NCI-H187 (cell line): ENCODE measurements at regions not wholly inside any gene's neighbourhood (a gene's known extent, or its start where the extent isn't known, plus 50 kb on each side); places are given as distances from the start of the nearest gene placed in this dataset.

Experiments used
- DNase-seq, 2 experiments: peaks; one replicate each; lab custom pipeline; 2025; lab: John Stamatoyannopoulos, UW

DNA sequence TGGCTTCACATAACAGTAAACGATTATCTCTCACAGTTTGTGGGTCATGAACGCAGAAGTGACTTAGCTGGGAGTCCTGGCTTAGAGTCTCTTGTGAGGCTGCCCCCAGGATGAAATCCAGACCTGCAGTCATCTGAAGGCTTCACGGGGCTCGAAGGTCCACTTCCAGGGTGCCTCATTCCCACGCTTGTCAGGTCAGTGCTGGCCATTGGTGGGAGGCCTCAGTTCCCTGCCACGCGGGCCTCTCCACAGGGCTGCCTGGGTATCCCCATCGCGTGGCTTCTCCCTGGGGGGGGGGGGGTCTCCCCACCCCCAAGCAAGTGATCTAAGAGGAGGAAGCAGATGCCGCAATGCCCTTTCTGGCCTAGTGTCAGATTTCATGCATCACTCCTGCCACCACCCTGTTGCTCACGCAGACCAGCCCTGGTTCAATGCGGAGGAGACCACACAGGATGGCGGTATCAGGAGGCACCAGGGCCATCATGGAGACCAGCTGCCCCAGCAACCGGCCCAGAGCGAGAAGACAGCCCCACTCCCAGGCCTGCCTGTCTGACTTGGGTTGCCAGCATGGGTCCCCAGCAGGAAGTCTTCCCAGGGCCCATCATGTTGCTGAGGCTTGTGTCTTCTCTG, 77.3 kb upstream of the CDH5 start:
- DNase-seq = no peak

DNA sequence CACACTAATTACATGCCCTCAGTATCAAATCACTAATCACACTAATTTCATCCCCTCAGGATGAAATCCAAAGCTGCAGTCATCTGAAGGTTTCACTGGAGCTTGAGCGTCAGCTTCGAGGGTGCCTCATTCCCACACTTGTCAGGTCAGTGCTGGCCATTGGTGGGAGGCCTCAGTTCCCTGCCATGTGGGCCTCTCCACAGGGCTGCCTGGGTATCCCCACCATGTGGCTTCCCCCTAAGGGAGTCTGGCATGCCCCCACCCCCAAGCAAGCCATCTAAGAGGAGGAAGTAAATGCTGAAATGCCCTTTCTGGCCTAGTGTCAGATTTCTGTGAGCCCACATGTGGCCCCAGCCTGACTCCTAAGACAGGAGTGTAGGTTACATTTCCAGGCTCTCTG, 78.6 kb upstream of the CDH5 start:
- DNase-seq = no peak

DNA sequence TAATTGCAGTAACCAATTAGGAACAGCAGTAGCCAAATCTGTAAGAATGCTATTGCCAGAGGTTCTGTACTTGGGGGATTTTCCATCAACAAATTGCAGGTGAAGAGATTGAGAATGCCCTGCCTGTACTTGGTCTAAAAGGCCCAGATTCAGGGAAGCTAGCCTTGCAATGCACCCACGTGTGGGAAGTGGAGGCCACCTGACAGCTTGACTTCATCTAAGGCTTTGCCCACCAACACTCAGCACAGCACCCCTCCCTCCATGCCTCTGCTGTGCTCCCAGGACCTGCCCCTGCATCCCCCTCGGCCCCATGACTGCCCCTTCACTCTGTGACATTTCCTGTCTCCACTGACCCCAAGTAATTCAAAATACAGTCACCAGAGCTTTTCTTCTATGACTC, 79.1 kb upstream of the CDH5 start:
- DNase-seq = no peak

DNA sequence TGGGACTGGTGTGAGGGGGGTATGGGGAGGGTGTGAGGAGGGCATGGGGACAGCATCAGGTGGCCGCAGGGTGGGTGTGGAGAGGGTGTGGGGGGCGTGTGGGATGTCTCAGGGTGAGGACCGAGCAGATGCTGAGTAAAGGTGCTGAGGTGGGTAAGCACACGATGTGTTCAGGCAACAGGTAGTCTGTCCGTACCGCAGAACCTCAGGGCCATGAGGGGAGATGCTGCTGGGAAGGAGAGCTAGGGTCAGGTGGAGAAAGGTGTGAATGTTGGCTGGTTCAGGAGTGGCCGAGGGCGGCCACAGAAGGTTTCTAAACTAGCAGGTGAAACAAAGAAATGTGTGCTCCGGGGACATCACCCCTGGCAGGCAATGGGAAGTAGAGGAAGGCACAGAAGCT, 80.0 kb upstream of the CDH5 start:
- no peak for DNase-seq

DNA sequence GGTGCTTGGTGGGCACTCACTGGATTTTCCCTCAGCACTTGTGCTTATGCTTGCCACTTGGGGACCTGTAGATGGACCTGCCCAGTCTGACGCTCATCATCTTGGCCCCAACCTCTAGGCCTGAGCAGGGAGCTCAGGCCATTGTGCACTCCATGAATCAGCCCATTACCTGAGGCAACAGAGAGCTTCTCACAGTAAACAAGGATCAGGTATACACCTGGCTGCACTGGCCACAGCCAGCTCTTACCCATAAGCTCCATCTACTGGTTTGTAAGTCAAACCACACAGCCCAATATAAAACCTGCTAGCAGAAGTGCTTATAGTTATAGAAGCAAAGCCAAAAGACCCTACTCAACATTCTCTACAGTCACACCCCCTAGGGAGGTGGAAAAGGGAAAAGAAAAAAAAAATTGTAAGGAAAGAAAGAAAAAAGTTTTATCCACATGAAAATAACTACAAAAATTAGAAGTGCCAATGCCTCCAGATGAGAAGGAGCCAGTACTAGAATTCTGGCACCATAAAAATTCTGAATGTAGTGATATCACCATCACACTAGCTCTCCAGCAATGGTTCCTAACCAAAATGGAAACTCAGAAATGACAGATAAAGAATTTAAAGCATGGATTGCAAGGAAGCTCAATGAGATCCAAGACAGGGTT, 87.8 kb upstream of the CDH5 start:
- no peak for DNase-seq

DNA sequence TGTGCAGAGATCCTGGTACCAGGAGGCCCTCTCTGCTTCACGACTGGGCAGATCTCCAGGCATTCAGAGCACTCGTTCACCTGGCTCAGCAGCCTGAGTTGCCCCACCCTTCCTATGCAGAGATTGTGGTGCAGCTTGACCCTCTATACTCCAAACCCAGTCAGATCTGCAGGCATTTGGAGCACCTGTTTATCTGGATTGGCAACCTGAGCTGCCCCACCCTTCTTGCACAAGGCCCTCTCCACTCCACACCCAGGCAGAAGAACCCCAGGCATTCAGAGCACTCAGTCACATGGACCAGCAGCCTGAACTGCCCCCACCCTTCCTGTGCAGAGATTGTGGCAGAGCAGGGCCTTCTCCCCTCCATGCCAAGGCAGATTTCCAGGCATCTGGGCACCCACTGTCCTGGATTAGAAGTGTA, 88.4 kb upstream of the CDH5 start:
- peak in 1 of 2 experiments; percentile 17 for DNase-seq

DNA sequence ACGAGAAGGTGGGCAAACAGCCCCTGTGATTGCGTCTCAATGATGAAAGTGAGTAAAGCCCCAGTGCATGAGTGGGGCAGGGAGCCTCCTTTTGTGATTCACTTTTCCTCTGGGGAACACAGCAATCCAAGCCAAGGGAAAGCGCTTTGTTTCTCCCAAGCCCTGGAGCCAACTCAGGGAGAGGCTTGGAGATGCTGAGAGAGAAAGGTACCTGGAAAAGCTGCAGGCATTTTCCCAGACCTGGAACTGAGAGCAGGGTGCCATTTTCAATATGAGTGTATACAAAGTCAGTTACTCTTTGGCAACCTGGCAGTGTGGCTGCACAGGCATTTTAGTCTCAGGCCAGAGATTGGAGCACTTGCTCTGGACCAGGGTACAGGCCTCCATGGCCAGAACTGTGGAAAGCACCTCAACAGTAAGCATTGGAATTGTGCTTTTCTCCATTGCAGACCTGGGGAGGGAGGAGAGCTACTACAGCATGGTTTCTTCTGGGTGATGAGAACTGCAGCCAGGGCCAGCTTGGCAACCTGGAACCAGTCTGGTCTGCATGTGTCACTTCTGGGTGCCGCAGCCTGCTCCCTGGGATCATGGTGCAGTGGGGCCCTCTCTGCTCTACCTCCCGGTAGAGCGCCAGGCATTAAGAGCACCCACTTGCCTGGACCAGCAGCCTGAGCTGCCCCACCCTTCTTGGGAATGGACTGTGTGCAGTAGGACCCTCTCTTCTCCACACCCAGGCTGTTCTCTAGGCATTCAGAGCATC, 89.0 kb upstream of the CDH5 start:
- DNase-seq = no peak

DNA sequence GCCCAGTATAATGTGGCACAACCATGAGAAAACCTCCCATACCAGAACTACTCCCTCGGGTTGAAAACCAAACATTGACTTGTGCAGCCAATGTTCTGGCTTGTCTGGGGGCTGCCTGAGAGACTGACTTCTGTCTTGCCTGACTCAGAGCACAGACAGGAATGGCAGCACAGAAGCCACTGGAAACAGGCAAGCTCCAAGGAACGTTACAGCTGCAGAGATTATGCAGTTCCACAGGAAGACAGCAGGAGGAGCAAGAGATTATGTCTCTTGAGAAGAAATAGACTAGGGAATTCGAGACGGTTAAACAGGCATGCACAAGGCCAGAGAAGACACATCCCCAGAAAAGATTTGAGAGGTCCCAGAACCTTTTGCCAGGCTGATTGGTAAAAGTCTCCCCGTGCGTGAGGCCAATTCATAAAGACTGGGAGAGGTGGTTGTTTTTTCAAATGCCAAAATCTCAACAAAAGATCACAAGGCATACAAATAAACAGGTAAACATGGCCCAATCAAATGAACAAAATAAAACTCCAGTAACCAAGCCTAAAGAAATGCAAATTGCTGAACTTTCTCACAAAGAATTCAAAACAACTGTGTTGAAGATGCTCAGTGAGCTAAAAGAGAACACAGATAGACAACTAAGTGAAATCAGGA, 90.6 kb upstream of the CDH5 start:
- peak in 1 of 2 experiments; percentile 15 for DNase-seq

DNA sequence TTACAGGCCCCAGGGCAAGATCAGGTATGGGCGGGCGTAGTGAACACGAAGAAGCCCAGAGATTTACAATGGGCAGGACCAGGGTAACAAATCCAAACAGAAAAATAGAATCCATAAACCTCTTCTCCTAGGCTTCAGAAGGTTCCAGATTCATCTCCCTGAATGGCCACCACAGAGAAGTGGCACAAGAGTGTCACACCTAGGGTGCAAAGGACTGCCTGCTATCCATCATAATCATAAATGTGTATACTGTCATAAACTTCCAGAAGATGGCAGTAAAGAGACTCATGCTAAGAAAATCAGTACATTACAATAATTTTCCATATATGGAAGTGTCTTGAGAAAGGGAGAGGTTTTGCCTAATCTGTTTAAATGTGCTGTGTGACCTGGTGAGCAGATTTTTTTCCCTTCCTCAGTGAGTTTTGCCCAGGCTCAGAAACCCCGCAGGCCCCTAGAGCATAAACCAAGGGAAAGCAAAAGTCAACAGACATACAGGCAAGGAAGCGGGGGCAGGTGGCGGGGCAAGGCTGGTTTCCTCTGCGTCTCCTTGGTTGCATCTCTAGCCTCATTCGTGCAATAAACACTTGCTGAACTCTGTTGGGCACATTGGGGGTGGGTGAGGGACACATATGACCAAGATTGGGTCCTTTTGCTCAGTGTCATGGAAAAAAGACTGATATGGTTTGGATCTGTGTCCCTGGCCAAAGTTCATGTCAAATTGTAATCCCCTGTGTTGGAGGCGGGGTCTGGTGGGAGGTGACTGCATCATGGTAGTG, 92.0 kb upstream of the CDH5 start:
- DNase-seq = no peak

DNA sequence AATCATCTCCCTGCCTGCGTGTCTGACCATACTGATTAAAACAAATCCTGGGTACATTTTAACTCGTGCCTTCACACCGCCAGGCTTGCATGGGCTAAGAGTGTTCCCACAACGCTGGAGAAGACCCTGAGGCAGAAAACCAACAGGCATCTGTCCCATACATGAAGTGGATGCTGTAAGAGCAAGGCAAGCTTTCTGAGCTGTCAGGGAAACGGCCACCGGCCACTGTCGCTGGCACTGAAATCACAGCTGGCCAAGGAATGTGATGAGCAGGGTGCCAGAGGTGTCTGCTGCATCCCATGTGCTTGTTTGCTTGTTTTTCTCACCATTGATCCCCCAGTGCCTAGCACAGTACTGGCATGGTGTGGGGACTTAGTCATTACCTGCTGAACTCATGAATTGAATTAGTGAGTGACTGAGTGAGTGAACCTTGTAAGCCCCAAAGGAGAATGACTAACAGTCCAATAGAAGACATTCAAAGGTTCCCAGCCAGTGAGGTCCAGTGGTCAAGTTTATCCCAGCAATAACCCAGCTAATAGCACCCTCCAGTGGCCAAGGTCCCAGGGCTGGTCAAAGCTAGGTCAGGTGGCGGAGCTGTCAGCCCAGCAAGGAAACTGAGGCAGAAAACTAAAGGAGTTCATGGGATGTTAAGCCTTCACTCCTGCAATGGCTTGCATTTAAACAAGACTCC, 92.7 kb upstream of the CDH5 start:
- DNase-seq = no peak

DNA sequence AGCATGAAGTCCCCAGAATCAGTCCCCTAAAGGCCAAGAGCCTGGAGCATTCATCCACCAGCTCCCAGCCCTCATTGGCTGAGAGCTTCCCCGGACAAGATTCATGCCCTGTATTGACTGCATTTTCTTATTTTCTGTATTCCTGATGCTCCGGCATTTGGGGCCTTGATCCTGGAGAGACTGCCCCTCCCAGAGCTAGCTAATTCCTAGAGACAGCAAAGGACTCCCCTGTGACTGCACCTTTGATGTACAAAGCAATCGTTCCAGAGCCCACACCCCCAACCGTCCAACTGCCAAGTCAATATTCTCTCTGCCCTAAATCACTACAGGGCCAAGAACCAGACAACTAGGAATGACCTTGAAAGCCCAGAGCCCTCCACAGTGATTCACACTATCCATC, 93.4 kb upstream of the CDH5 start:
- no peak for DNase-seq

DNA sequence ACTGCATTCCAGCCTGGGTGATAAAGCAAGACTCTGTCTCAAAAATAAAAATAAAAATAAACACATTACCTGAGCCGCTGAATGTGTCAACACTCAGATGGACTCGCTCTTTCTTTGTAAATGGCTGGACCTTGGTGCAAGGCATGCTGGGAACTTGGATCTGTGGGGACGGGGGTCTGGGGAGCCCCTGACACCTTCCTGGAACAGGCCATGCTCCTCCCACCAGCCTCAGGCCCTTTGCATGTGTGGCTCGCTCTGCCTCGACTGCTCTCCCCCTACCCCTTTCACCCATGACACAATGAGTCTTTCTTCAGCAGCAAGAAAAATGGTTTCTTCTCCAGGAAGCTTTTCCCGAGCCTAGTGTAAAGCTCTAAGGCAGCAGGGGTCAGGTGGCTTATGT, 94.0 kb upstream of the CDH5 start:
- no peak for DNase-seq

DNA sequence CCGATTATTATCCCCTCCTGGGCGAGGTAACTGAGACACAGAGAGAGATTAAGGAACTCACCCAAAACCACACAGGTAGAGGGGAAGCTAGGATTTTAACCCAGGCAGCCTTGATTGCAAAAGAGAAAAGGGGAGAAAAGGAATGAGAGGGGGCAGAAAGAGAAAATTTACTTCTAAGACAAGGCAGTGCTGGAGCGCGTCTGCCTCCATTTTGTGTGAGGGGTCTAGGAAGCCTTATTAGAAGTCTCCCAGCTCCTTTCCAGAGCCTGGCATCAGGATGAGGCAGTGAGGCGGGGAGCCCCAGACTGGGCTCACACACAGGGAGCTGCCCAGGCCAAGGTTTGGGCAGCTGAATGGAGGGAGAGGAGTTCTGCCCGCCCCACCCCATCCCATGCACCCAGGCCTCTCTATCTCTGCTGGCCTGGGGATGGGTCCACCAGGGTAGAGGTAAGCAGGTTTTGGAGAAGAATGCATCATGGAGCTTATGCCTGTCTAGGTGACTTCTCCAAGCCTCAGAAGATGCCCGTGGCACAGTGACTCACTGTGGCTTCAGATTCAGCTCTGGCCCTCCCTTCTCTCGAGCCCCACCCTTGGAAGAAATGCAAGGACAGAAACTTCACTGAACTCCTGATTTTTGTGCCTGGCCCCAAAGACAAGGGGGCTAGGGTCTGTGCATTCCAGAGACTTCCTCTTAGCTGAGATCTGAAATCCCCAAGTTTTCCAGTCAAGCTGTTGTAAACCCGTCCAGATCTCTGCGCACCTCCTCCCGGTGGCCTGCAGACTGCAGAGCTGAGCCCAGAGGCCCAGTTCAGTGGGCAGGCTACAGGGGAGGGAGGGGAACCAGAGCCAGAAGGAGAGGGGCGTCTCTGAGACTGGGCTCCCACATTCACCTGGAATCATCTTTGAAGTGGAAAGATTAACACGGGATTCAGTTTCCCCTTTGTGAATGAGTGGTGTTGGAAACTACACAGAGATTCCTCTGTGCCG, 95.1 kb upstream of the CDH5 start:
- no peak for DNase-seq

DNA sequence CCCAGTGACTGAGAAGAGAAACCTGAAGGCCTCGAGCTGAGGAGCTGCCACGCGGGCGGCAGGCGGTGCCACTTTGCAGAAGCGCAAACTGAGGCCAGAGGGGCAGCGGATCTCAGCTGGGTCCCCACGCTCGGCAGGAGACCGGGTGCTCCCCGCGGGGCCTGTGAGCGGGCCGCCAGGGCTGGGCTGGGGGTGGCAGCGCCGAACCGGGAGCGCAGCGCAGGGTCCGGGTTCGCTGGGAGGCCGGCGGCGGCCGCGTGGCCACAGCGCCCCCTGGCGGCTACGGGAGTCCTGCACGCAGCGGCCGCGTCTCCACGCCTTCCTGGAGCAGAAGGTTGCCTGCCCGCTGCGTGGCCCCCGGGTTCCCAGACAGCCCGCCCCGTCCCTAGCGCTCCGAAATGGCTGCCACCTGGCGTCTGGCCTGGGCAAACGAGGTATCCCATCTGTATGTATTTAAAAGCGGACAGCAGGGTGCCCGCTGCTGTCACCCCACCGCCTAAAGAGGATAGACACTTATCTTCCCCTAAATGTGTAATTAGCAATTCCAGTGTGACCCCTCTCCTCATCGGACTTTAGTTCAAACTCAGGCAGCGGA, 96.1 kb upstream of the CDH5 start:
- no peak for DNase-seq

DNA sequence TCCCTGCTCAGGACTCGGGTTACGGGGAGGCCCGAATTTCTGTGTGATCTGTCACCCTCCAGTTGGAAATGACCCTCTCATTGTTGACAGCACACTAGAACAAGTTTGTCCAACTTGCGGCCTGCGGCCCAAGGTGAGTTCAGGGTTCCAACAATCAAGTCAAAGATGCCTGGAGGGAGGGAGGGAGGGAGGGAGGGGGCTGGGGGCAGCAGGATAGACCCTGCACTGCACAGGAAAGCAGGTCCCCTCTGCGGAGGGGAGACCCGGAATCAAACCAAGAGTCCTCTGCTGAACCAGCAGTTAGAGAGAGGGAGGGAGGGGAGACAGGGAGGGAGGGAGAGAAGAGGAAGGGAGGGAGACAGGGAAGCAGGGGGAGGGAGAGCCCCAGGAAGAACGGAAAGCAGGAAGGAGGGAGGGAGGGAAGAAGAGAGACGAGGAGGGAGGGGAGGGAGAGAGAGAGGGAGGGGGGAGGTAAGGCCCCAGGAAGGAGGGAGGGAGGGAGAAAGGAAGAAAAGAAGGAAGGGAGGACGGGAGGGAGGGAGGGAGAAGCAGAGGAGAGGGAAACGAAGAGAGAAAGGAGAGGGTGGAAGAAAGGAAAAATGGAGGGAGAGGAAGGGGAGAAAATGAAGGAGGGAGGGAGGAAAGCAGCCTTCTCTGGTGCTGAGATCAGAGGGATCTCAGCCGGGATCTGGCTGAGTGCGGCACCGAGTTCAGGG, 96.7 kb upstream of the CDH5 start:
- DNase-seq = no peak

DNA sequence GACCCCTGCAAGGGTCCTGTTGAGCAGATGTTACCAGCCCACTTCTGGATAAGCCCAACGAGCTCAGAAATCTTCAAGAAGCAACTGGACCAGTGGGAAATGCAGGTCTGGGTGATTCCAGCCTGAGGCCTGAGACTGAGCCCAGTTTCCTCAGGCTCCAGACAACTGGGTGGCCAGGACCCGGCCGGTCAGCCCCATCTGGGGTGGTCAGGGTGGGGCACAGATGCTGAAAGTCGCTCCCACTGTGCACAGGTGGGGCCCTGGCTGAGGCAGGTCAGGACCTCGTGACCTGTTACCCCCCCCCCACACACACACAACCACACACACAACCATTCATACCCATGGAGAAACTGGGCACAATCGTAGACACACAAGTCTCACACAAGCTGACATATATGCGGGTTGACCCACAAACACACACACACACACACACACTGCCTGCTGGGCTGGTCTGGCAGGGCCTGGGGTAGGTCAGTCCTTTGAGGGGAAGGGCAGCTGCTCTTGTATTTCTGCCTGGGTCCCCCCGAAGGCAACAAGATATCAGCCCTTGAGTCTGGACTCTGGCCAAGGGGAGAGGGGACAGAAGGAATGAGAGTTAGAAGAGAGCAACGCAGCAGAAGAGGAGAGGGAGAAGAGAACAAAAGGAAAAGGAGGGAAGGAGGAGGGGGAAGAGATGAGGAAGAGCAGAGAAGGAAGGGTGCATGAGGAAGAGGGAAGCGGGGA, 99.0 kb upstream of the CDH5 start:
- no peak for DNase-seq

DNA sequence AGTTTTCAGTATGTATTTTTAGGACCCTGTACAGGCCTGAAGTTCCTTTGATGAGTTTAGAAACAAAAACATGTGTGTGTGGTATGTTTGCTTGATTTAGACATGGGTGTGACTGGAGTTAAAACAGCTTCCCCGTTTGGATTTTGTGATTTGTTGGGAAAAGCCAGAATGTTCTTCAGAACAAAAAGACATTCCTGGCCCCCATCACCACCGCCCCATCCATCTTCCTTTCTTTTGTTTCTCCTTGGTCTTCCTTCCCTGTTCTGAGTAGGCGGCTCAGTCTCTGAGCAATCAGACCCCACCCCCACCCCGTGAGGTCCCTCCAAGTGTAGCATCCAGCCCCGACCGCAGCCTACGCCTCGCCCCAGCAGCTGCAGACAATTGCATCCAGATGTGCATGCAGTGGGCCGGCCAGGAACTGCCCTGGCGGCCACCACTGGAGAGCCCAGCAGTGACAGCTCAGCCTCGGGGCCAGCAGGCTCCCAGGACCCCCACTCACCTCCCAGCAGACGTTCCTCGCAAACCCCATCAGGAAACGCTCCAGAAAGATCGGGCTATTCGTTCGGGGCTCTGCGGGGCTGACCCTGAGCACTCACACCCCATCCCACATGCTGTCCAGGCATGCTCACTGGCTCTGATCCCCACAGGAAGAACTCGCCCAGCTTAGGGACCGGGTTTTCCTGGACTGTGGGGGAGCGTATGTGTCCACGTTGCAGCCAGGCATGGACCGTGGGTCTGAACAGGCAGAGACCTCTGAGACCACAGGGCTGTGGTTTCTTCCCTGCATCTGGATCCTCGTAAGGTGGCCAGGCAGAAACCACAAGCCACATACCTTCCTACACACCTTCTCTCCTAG, 99.8 kb upstream of the CDH5 start:
- DNase-seq = no peak
